DND-41 (cell line): ENCODE measurements at regions not wholly inside any gene's neighbourhood (a gene's known extent, or its start where the extent isn't known, plus 50 kb on each side); places are given as distances from the start of the nearest gene placed in this dataset.

Experiments used
- ATAC-seq: fragments of 200-7000 bp; cut with Tn5 transposase; 3 replicates; pipeline ENCODE4 v1.9.1; 2021; ENCODE audit warnings: low read depth; ENCODE audit not compliant: insufficient read depth
- DNase-seq: peaks from one replicate; pipeline ENCODE4 v3.0.0-alpha.2; 2020
- H2AFZ ChIP-seq: 2 replicates; pipeline ENCODE4 v1.6.0; 2012; ENCODE audit warnings: low read depth, low read length
- H3K27ac ChIP-seq: 2 replicates; pipeline ENCODE4 v1.5.1; 2012; ENCODE audit warnings: low read length, inconsistent platforms
- H3K27me3 ChIP-seq: fragments of 200-600 bp; sonication (generic); 2 replicates; pipeline ENCODE4 v1.6.0; 2012; ENCODE audit warnings: low read length, mild to moderate bottlenecking, inconsistent platforms; ENCODE audit not compliant: insufficient read depth, poor library complexity
- H3K36me3 ChIP-seq: 2 replicates; pipeline ENCODE4 v1.5.1; 2012; ENCODE audit warnings: low read length, inconsistent platforms; ENCODE audit not compliant: insufficient read depth
- H3K4me1 ChIP-seq: 2 replicates; pipeline ENCODE4 v1.5.1; 2012; ENCODE audit warnings: mild to moderate bottlenecking, low read length; ENCODE audit not compliant: insufficient read depth
- H3K4me2 ChIP-seq: 2 replicates; pipeline ENCODE4 v1.6.0; 2012; ENCODE audit warnings: mild to moderate bottlenecking, moderate library complexity, low read length, inconsistent platforms; ENCODE audit not compliant: insufficient read depth
- H3K4me3 ChIP-seq, 2 experiments: fragments of 200-600 bp in 1 of 2; shearing (Covaris generic) in 1 of 2; 2 replicates each; pipeline ENCODE4 v1.5.1; 2012 to 2016; ENCODE audit warnings: inconsistent platforms in 2 of 2, low read length in 2 of 2, mild to moderate bottlenecking in 2 of 2, low read depth in 1 of 2, moderate library complexity in 1 of 2
- H3K79me2 ChIP-seq: 2 replicates; pipeline ENCODE4 v1.6.0; 2012; ENCODE audit warnings: low read length, inconsistent platforms; ENCODE audit not compliant: insufficient read depth
- H3K9ac ChIP-seq: 2 replicates; pipeline ENCODE4 v1.6.0; 2012; ENCODE audit warnings: low read depth, mild to moderate bottlenecking, inconsistent platforms, low read length, moderate library complexity
- H3K9me3 ChIP-seq: 2 replicates; pipeline ENCODE4 v1.5.1; 2012; ENCODE audit warnings: low read length, moderate library complexity, mild to moderate bottlenecking, inconsistent platforms; ENCODE audit not compliant: insufficient read depth, severe bottlenecking
- H4K20me1 ChIP-seq: 2 replicates; pipeline ENCODE4 v1.6.0; 2012; ENCODE audit warnings: low read length; ENCODE audit not compliant: insufficient read depth
- EZH2 ChIP-seq: IDR thresholded peaks from 3 replicates; pipeline ENCODE4 v1.6.1; 2012; ENCODE audit warnings: borderline replicate concordance, low read depth, mild to moderate bottlenecking, moderate library complexity, low read length, inconsistent platforms; ENCODE audit not compliant: severe bottlenecking
- TF ChIP-seq, protein P1 (sequence below): IDR thresholded peaks from 2 replicates; pipeline ENCODE4 v1.5.1; 2012; ENCODE audit warnings: borderline replicate concordance, low read length, moderate library complexity, mild to moderate bottlenecking; ENCODE audit not compliant: poor library complexity, severe bottlenecking; ENCODE audit errors: extremely low read depth

DNA sequence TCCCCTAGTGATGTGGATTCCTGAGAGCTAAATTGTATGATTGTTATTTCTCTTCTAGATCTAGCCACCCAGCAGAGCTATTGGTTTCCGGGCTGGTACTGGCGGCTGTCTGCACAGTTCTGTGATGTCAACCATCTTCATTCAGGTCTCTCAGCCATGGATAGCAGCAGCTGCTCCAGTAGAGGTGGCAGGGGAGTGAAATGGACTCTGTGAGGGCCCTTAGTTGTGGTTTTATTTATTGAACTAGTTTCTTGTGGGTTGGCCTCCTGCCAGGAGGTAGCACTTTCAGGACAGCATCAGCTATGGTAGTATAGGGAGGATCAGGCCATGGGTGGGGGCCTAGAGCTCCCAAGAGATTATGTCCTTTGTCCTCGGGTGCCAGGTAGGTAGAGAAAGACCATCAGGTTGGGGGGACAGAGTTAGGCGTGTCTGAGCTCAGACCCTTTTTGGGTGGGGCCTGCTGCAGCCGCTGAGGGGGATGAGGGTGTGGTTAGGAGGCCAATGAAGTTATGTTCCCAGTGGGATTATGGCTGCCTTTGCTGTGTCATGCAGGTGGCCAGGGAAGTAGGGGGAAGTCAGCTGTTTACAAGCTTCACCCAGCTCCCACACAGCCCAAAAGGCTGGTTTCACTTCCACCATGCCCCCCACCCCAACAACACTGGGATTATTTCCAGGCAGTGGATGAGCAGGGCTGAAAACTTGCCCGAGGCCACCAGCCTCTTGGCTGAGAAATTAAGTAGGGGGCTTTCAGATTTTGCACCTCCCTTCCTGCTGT, 55.1 kb upstream of the RGS4 start:
- no peak overlapping the region for H3K27ac ChIP-seq
- H3K9ac ChIP-seq, result no peak overlapping the region
- H3K27me3 ChIP-seq, result no peaks in the 10 kb centered on the region
- peak; percentile 52 for DNase-seq
- no peaks in the 10 kb centered on the region for H3K9me3 ChIP-seq
- TF ChIP-seq, protein P1, sequence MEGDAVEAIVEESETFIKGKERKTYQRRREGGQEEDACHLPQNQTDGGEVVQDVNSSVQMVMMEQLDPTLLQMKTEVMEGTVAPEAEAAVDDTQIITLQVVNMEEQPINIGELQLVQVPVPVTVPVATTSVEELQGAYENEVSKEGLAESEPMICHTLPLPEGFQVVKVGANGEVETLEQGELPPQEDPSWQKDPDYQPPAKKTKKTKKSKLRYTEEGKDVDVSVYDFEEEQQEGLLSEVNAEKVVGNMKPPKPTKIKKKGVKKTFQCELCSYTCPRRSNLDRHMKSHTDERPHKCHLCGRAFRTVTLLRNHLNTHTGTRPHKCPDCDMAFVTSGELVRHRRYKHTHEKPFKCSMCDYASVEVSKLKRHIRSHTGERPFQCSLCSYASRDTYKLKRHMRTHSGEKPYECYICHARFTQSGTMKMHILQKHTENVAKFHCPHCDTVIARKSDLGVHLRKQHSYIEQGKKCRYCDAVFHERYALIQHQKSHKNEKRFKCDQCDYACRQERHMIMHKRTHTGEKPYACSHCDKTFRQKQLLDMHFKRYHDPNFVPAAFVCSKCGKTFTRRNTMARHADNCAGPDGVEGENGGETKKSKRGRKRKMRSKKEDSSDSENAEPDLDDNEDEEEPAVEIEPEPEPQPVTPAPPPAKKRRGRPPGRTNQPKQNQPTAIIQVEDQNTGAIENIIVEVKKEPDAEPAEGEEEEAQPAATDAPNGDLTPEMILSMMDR, result no peak
- TF ChIP-seq EZH2, result no peak
- H3K4me3 ChIP-seq, result no peak overlapping the region
- H3K36me3 ChIP-seq, result no peaks in the 10 kb centered on the region
- H4K20me1 ChIP-seq, result no peaks in the 10 kb centered on the region
- ATAC-seq, result peak; percentile 93
- H3K79me2 ChIP-seq, result no peaks in the 10 kb centered on the region
- H2AFZ ChIP-seq, result no peak overlapping the region
- H3K4me1 ChIP-seq, result no peaks in the 10 kb centered on the region
- H3K4me2 ChIP-seq, result no peak overlapping the region

DNA sequence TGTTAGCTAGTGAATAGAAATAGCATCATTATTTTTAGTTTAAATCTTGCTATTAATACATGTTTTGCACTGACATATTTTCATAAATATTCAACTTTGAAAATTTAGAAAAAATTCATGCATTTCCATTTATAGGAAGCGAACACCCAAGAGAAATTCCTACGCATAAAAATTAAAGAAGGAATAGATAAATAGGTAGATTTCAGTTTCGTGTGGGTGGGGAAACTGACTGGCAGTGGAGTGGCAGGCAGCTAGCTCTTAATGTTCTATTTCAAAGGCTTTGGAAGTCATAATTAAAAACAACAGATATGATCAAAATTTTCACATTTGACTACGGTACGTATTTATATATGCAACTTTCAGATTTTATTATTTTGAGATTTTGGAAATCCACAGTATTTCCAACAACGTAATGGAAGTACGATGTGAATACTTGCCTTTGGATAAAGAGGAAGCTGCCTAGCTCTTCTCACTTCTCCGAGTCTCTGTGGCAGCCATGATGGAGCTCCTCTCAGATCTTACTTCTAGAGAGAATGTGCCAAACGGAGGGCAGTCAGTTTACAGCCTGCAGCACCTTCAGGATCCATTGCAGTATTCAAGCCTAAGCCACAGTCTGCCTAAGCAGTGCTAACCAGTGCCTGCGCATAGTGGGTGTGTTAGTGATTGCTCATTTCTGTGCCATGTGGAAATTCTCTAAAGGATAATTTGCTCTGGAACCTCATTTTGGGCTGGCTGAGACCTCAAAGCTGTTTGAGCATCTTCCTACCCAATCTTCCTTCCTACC, 62.9 kb upstream of the RGS4 start:
- H3K4me1 ChIP-seq, result no peaks in the 10 kb centered on the region
- no peaks in the 10 kb centered on the region for H3K9me3 ChIP-seq
- H3K79me2 ChIP-seq, result no peaks in the 10 kb centered on the region
- H4K20me1 ChIP-seq, result no peaks in the 10 kb centered on the region
- H3K27me3 ChIP-seq, result no peaks in the 10 kb centered on the region
- DNase-seq (no peak), ATAC-seq (no peak)
- no peaks in the 10 kb centered on the region for H3K36me3 ChIP-seq
- TF ChIP-seq, protein P1, result no peak
- no peak for TF ChIP-seq EZH2
- no peak overlapping the region for H3K4me3 ChIP-seq
- no peak overlapping the region for H3K4me2 ChIP-seq
- no peak overlapping the region for H2AFZ ChIP-seq
- no peak overlapping the region for H3K27ac ChIP-seq
- H3K9ac ChIP-seq, result no peak overlapping the region

DNA sequence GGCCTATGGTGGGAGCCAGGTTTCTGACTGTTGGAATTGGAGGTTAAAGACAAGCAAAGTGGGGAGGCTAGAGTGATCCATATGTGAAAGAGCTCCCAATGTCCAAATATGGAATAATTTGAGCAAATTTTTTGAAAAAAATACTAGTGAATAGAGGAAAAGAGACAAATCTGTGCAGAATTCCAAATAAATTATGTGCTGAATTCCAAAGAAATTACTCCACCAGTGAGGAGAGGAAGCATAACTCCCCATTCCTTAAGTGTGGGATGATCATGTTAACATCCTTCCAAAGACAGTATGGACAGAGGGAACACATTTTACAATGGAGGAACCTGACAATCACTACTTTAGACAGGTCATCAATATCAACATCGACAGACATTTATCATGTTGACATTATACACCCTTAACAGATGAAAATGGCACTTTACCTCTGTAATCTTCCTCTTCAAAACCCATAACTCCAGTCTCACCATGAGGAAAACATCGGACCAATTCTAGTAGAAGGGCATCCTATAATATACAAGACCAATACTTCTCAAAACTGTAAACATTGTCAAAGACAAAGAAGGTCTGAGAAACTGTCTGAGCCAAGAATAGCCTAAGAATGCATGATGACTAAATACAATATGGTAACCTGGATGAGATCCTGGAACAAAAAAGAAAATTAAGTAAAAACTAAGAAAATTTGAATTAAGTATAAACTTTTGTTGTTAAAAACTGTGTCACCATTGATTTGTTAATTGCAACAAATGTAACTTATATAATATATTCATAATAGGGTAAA, 71.5 kb upstream of the RGS4 start:
- ATAC-seq (no peak), DNase-seq (no peak)
- Histone ChIP-seq H3K27ac (no peak overlapping the region), H2AFZ (no peak overlapping the region), H3K79me2 (no peaks in the 10 kb centered on the region), H3K9ac (no peak overlapping the region), H3K9me3 (no peaks in the 10 kb centered on the region), H3K36me3 (no peaks in the 10 kb centered on the region), H3K27me3 (peaks cover 5% of the 10 kb centered on the region), H3K4me2 (no peak overlapping the region), H3K4me1 (no peaks in the 10 kb centered on the region), H3K4me3 (no peak overlapping the region), H4K20me1 (no peaks in the 10 kb centered on the region)
- TF ChIP-seq EZH2, result no peak
- TF ChIP-seq, protein P1, result no peak
